ENCODE measurements at regions not wholly inside any gene's neighbourhood (a gene's known extent, or its start where the extent isn't known, plus 50 kb on each side); places are given as distances from the start of the nearest gene placed in this dataset.

GRCh38 chr14:89065879-89066278 is 241.4 kb downstream of the TTC8 start:
- H3K27me3 ChIP-seq = no peaks in the 10 kb centered on the region
- DNase-seq = no peak
- no peaks in the 10 kb centered on the region for H3K9me3 ChIP-seq
- no peaks in the 10 kb centered on the region for H3K4me1 ChIP-seq
- no peak overlapping the region for H3K4me3 ChIP-seq (replicated peaks in 1 of 3)
- TF ChIP-seq POLR2A (IDR thresholded peaks at IDR 0.05) = no peak
- no peak for TF ChIP-seq CTCF (IDR thresholded peaks at IDR 0.05)
- intact Hi-C loops (cut with DNase I) = no loop called here
- H3K27ac ChIP-seq = no peak overlapping the region
- WGBS, 2 donors = 77 to 87% methylated on average over 2 of the region's 2 CpGs
- H3K36me3 ChIP-seq = no peaks in the 10 kb centered on the region

GRCh38 chr14:89067293-89067972 is 243.0 kb downstream of the TTC8 start:
- H3K9me3 ChIP-seq = no peaks in the 10 kb centered on the region
- H3K27ac ChIP-seq = no peak overlapping the region
- H3K4me1 ChIP-seq = no peaks in the 10 kb centered on the region
- 63 to 71% methylated on average over 12 of the region's 12 CpGs for WGBS, 2 donors
- intact Hi-C loops (cut with DNase I) = no loop called here
- H3K27me3 ChIP-seq = no peaks in the 10 kb centered on the region
- TF ChIP-seq CTCF (IDR thresholded peaks at IDR 0.05) (no peak), POLR2A (IDR thresholded peaks at IDR 0.05) (no peak)
- no peak overlapping the region for H3K4me3 ChIP-seq (replicated peaks in 1 of 3)
- no peak for DNase-seq
- no peaks in the 10 kb centered on the region for H3K36me3 ChIP-seq

- 80 to 82% methylated on average over 16 of the region's 16 CpGs for WGBS, 2 donors
- no peak for DNase-seq
- no peaks in the 10 kb centered on the region for H3K4me1 ChIP-seq
- no peaks in the 10 kb centered on the region for H3K9me3 ChIP-seq
- H3K27me3 ChIP-seq = no peaks in the 10 kb centered on the region
- H3K4me3 ChIP-seq (replicated peaks in 1 of 3) = no peak overlapping the region
- intact Hi-C loops (cut with DNase I) = no loop called here
- TF ChIP-seq POLR2A (IDR thresholded peaks at IDR 0.05) (no peak), CTCF (IDR thresholded peaks at IDR 0.05) (no peak)
- no peak overlapping the region for H3K27ac ChIP-seq
- no peaks in the 10 kb centered on the region for H3K36me3 ChIP-seq
Measured at GRCh38 chr14:89078021-89078795, 253.8 kb downstream of the TTC8 start.

- Histone ChIP-seq H3K36me3 (no peaks in the 10 kb centered on the region), H3K9me3 (no peaks in the 10 kb centered on the region), H3K27me3 (no peaks in the 10 kb centered on the region), H3K4me1 (no peaks in the 10 kb centered on the region), H3K4me3 (replicated peaks in 1 of 3) (no peak overlapping the region), H3K27ac (no peak overlapping the region)
- no peak for DNase-seq
- intact Hi-C loops (cut with DNase I) = no loop called here
- TF ChIP-seq CTCF (IDR thresholded peaks at IDR 0.05) (no peak), POLR2A (IDR thresholded peaks at IDR 0.05) (no peak)
- 75 to 82% methylated on average over 12 of the region's 12 CpGs for WGBS, 2 donors
Measured at GRCh38 chr14:89085231-89085731, 260.8 kb downstream of the TTC8 start.
